NCI-H128 (cell line): ENCODE measurements at regions not wholly inside any gene's neighbourhood (a gene's known extent, or its start where the extent isn't known, plus 50 kb on each side); places are given as distances from the start of the nearest gene placed in this dataset.

Experiments
- DNase-seq: peaks from one replicate; lab custom pipeline; 2025; ENCODE audit not compliant: unreplicated experiment; lab: John Stamatoyannopoulos, UW

GRCh38 chr9:103397868-103398600, 402.9 kb downstream of the CYLC2 start:
- DNase-seq, result no peak

- DNase-seq, result no peak
Observed at GRCh38 chr9:103399535-103399934, 404.4 kb downstream of the CYLC2 start.

- no peak for DNase-seq
Observed at GRCh38 chr9:103407260-103407659, 412.1 kb downstream of the CYLC2 start.

- no peak for DNase-seq
Observed at GRCh38 chr9:103410059-103410458, 414.9 kb downstream of the CYLC2 start.

GRCh38 chr9:103427696-103428095, 432.6 kb downstream of the CYLC2 start:
- no peak for DNase-seq

- DNase-seq, result no peak
Observed at GRCh38 chr9:103430469-103430868, 435.3 kb downstream of the CYLC2 start.

GRCh38 chr9:103431809-103432208, 436.7 kb downstream of the CYLC2 start:
- DNase-seq, result no peak

GRCh38 chr9:103444176-103444575, 449.0 kb downstream of the CYLC2 start:
- DNase-seq, result no peak

- DNase-seq, result no peak
Observed at GRCh38 chr9:103458826-103459225, 463.7 kb downstream of the CYLC2 start.

GRCh38 chr9:103471241-103471640, 476.1 kb downstream of the CYLC2 start:
- DNase-seq, result no peak

GRCh38 chr9:103474156-103474555, 479.0 kb downstream of the CYLC2 start:
- DNase-seq, result no peak

- no peak for DNase-seq
Observed at GRCh38 chr9:103483471-103484096, 488.5 kb downstream of the CYLC2 start.

GRCh38 chr9:103485138-103485537, 490.0 kb downstream of the CYLC2 start:
- DNase-seq, result no peak

GRCh38 chr9:103514767-103515166, 519.6 kb downstream of the CYLC2 start:
- no peak for DNase-seq

- no peak for DNase-seq
Observed at GRCh38 chr9:103522409-103522808, 527.3 kb downstream of the CYLC2 start.

- no peak for DNase-seq
Observed at GRCh38 chr9:103530934-103531333, 535.8 kb downstream of the CYLC2 start.

- DNase-seq, result no peak
Observed at GRCh38 chr9:103533318-103533717, 538.2 kb downstream of the CYLC2 start.

GRCh38 chr9:103537426-103537825, 542.3 kb downstream of the CYLC2 start:
- no peak for DNase-seq

- no peak for DNase-seq
Observed at GRCh38 chr9:103545260-103545659, 548.8 kb upstream of the SMC2 start.

GRCh38 chr9:103552712-103553111, 541.4 kb upstream of the SMC2 start:
- no peak for DNase-seq

- DNase-seq, result no peak
Observed at GRCh38 chr9:103574056-103574455, 520.1 kb upstream of the SMC2 start.

- DNase-seq, result no peak
Observed at GRCh38 chr9:103586721-103587120, 507.4 kb upstream of the SMC2 start.

- DNase-seq, result no peak
Observed at GRCh38 chr9:103601287-103601686, 492.8 kb upstream of the SMC2 start.
